ENCODE measurements at regions not wholly inside any gene's neighbourhood (a gene's known extent, or its start where the extent isn't known, plus 50 kb on each side); places are given as distances from the start of the nearest gene placed in this dataset.

GRCh38 chr6:4516206-4516605, 260.0 kb upstream of the CDYL start:
- no peak for DNase-seq (ENCODE audit: low read depth)
- H3K4me3 ChIP-seq (ENCODE audit: low read depth, low read length) = no peak overlapping the region
- TF ChIP-seq CTCF (IDR thresholded peaks at IDR 0.05; ENCODE audit: insufficient read depth, low read length) = no peak

GRCh38 chr6:4513561-4513960, 262.6 kb upstream of the CDYL start:
- TF ChIP-seq CTCF (IDR thresholded peaks at IDR 0.05; ENCODE audit: insufficient read depth, low read length) = no peak
- DNase-seq (ENCODE audit: low read depth) = no peak
- H3K4me3 ChIP-seq (ENCODE audit: low read depth, low read length) = no peak overlapping the region

- no peak for DNase-seq (ENCODE audit: low read depth)
Observed at GRCh38 chr6:4512051-4512471, 264.1 kb upstream of the CDYL start.

GRCh38 chr6:4511641-4512020, 264.6 kb upstream of the CDYL start:
- no peak for TF ChIP-seq CTCF (IDR thresholded peaks at IDR 0.05; ENCODE audit: insufficient read depth, low read length)
- H3K4me3 ChIP-seq (ENCODE audit: low read depth, low read length) = no peak overlapping the region
- DNase-seq (ENCODE audit: low read depth) = no peak

More at GRCh38 chr6:4512051-4512471, 264.1 kb upstream of the CDYL start:
- H3K4me3 ChIP-seq (ENCODE audit: low read depth, low read length) = no peak overlapping the region
- no peak for TF ChIP-seq CTCF (IDR thresholded peaks at IDR 0.05; ENCODE audit: insufficient read depth, low read length)

- H3K4me3 ChIP-seq (ENCODE audit: low read depth, low read length) = no peak overlapping the region
- TF ChIP-seq CTCF (IDR thresholded peaks at IDR 0.05; ENCODE audit: insufficient read depth, low read length) = no peak
- no peak for DNase-seq (ENCODE audit: low read depth)
Observed at GRCh38 chr6:4510906-4511640, 265.1 kb upstream of the CDYL start.

GRCh38 chr6:4510317-4510716, 265.9 kb upstream of the CDYL start:
- no peak for DNase-seq (ENCODE audit: low read depth)
- no peak overlapping the region for H3K4me3 ChIP-seq (ENCODE audit: low read depth, low read length)
- TF ChIP-seq CTCF (IDR thresholded peaks at IDR 0.05; ENCODE audit: insufficient read depth, low read length) = no peak

- no peak for DNase-seq (ENCODE audit: low read depth)
- no peak overlapping the region for H3K4me3 ChIP-seq (ENCODE audit: low read depth, low read length)
- no peak for TF ChIP-seq CTCF (IDR thresholded peaks at IDR 0.05; ENCODE audit: insufficient read depth, low read length)
Observed at GRCh38 chr6:4509506-4509905, 266.7 kb upstream of the CDYL start.

All from fibroblast of the aortic adventitia (primary cell).